HAP-1 (cell line): ENCODE measurements at regions not wholly inside any gene's neighbourhood (a gene's known extent, or its start where the extent isn't known, plus 50 kb on each side); places are given as distances from the start of the nearest gene placed in this dataset.

ENCODE experiments used
- DNase-seq, 2 experiments: peaks; one replicate each; pipeline ENCODE4 v3.0.0-alpha.2; 2016 to 2020; ENCODE audit warnings: low spot score in 2 of 2
- H3K27me3 ChIP-seq: fragments of 250-450 bp; sonication (Bioruptor Pico); 2 replicates; pipeline ENCODE4 v1.5.1; 2020; ENCODE audit warnings: low read depth, mild to moderate bottlenecking, moderate library complexity
- H3K36me3 ChIP-seq: fragments of 250-450 bp; sonication (Bioruptor Pico); replicated peaks from 2 replicates; pipeline ENCODE4 v1.5.1; 2020; ENCODE audit warnings: mild to moderate bottlenecking
- H3K4me1 ChIP-seq: fragments of 250-450 bp; sonication (Bioruptor Pico); 2 replicates; pipeline ENCODE4 v1.5.1; 2020; ENCODE audit warnings: mild to moderate bottlenecking
- H3K4me3 ChIP-seq: fragments of 250-450 bp; sonication (Bioruptor Pico); 2 replicates; pipeline ENCODE4 v1.5.1; 2020; ENCODE audit warnings: mild to moderate bottlenecking, moderate library complexity
- H3K9me3 ChIP-seq: fragments of 250-450 bp; sonication (Bioruptor Pico); 2 replicates; pipeline ENCODE4 v1.5.1; 2020; ENCODE audit warnings: mild to moderate bottlenecking, moderate library complexity
- in situ Hi-C: fragments of 300-500 bp; cut with MboI; formaldehyde crosslinking; loops from 3 replicates; pipeline ENCODE4 v1.14.3; 2020; ENCODE audit warnings: low sequenced_read_pairs, inconsistent platforms, mixed read lengths

- no peaks in the 10 kb centered on the region for H3K9me3 ChIP-seq
- H3K4me3 ChIP-seq = no peak overlapping the region
- no peaks in the 10 kb centered on the region for H3K4me1 ChIP-seq
- in situ Hi-C loops = no loop called here
- H3K36me3 ChIP-seq = no peaks in the 10 kb centered on the region
- no peak for DNase-seq
- no peaks in the 10 kb centered on the region for H3K27me3 ChIP-seq
Observed at GRCh38 chr9:1261266-1261665, 211.1 kb downstream of the DMRT2 start.

- in situ Hi-C loops = no loop called here
- DNase-seq = no peak
- Histone ChIP-seq H3K36me3 (no peaks in the 10 kb centered on the region), H3K4me1 (no peaks in the 10 kb centered on the region), H3K27me3 (no peaks in the 10 kb centered on the region), H3K9me3 (no peaks in the 10 kb centered on the region), H3K4me3 (no peak overlapping the region)
Observed at GRCh38 chr9:1261879-1262766, 212.0 kb downstream of the DMRT2 start.

- Histone ChIP-seq H3K9me3 (no peaks in the 10 kb centered on the region), H3K4me1 (no peaks in the 10 kb centered on the region), H3K4me3 (no peak overlapping the region), H3K36me3 (no peaks in the 10 kb centered on the region), H3K27me3 (no peaks in the 10 kb centered on the region)
- no peak for DNase-seq
- in situ Hi-C loops = no loop called here
Observed at GRCh38 chr9:1267141-1267570, 217.0 kb downstream of the DMRT2 start.

GRCh38 chr9:1267581-1267980 lies 217.4 kb downstream of the DMRT2 start:
- no peak for DNase-seq
- in situ Hi-C loops = no loop called here
- Histone ChIP-seq H3K27me3 (no peaks in the 10 kb centered on the region), H3K9me3 (no peaks in the 10 kb centered on the region), H3K4me3 (no peak overlapping the region), H3K36me3 (no peaks in the 10 kb centered on the region), H3K4me1 (no peaks in the 10 kb centered on the region)

- Histone ChIP-seq H3K4me1 (no peaks in the 10 kb centered on the region), H3K9me3 (no peaks in the 10 kb centered on the region), H3K36me3 (no peaks in the 10 kb centered on the region), H3K4me3 (no peak overlapping the region), H3K27me3 (no peaks in the 10 kb centered on the region)
- in situ Hi-C loops = no loop called here
- no peak for DNase-seq
Observed at GRCh38 chr9:1269533-1270315, 219.6 kb downstream of the DMRT2 start.

- no peaks in the 10 kb centered on the region for H3K27me3 ChIP-seq
- no peak overlapping the region for H3K4me3 ChIP-seq
- no peaks in the 10 kb centered on the region for H3K4me1 ChIP-seq
- H3K9me3 ChIP-seq = no peaks in the 10 kb centered on the region
- no peaks in the 10 kb centered on the region for H3K36me3 ChIP-seq
- DNase-seq = no peak
- in situ Hi-C loops = no loop called here
Observed at GRCh38 chr9:1271367-1271766, 221.2 kb downstream of the DMRT2 start.

GRCh38 chr9:1271786-1272185 lies 221.6 kb downstream of the DMRT2 start:
- no peak for DNase-seq
- Histone ChIP-seq H3K36me3 (no peaks in the 10 kb centered on the region), H3K9me3 (no peaks in the 10 kb centered on the region), H3K27me3 (no peaks in the 10 kb centered on the region), H3K4me1 (no peaks in the 10 kb centered on the region), H3K4me3 (no peak overlapping the region)
- in situ Hi-C loops = no loop called here

- in situ Hi-C loops = no loop called here
- H3K9me3 ChIP-seq = no peaks in the 10 kb centered on the region
- DNase-seq = no peak
- H3K27me3 ChIP-seq = no peaks in the 10 kb centered on the region
- no peaks in the 10 kb centered on the region for H3K4me1 ChIP-seq
- no peak overlapping the region for H3K4me3 ChIP-seq
- no peaks in the 10 kb centered on the region for H3K36me3 ChIP-seq
Observed at GRCh38 chr9:1272488-1272887, 222.3 kb downstream of the DMRT2 start.

- no peaks in the 10 kb centered on the region for H3K27me3 ChIP-seq
- DNase-seq = no peak
- in situ Hi-C loops = no loop called here
- no peaks in the 10 kb centered on the region for H3K4me1 ChIP-seq
- no peak overlapping the region for H3K4me3 ChIP-seq
- H3K9me3 ChIP-seq = no peaks in the 10 kb centered on the region
- H3K36me3 ChIP-seq = no peaks in the 10 kb centered on the region
Observed at GRCh38 chr9:1273859-1274258, 223.7 kb downstream of the DMRT2 start.

- H3K4me3 ChIP-seq = no peak overlapping the region
- no peaks in the 10 kb centered on the region for H3K4me1 ChIP-seq
- H3K9me3 ChIP-seq = no peaks in the 10 kb centered on the region
- no peaks in the 10 kb centered on the region for H3K27me3 ChIP-seq
- in situ Hi-C loops = no loop called here
- H3K36me3 ChIP-seq = no peaks in the 10 kb centered on the region
- DNase-seq = no peak
Observed at GRCh38 chr9:1274334-1274733, 224.2 kb downstream of the DMRT2 start.

- in situ Hi-C loops = no loop called here
- H3K27me3 ChIP-seq = no peaks in the 10 kb centered on the region
Observed at GRCh38 chr9:1276474-1276873, 226.3 kb downstream of the DMRT2 start.

GRCh38 chr9:1284727-1285126 lies 234.6 kb downstream of the DMRT2 start:
- Histone ChIP-seq H3K27me3 (no peaks in the 10 kb centered on the region), H3K4me1 (no peaks in the 10 kb centered on the region), H3K9me3 (no peaks in the 10 kb centered on the region), H3K4me3 (no peak overlapping the region), H3K36me3 (no peaks in the 10 kb centered on the region)
- in situ Hi-C loops = no loop called here
- DNase-seq = no peak

More at GRCh38 chr9:1276474-1276873, 226.3 kb downstream of the DMRT2 start:
- no peak for DNase-seq
- H3K9me3 ChIP-seq = no peaks in the 10 kb centered on the region
- no peak overlapping the region for H3K4me3 ChIP-seq
- H3K4me1 ChIP-seq = no peaks in the 10 kb centered on the region
- no peaks in the 10 kb centered on the region for H3K36me3 ChIP-seq

GRCh38 chr9:1285526-1285925 lies 235.4 kb downstream of the DMRT2 start:
- in situ Hi-C loops = no loop called here
- no peaks in the 10 kb centered on the region for H3K4me1 ChIP-seq
- no peaks in the 10 kb centered on the region for H3K36me3 ChIP-seq
- no peaks in the 10 kb centered on the region for H3K9me3 ChIP-seq
- H3K27me3 ChIP-seq = no peaks in the 10 kb centered on the region
- no peak overlapping the region for H3K4me3 ChIP-seq
- no peak for DNase-seq

GRCh38 chr9:1292384-1292783 lies 242.2 kb downstream of the DMRT2 start:
- Histone ChIP-seq H3K9me3 (no peaks in the 10 kb centered on the region), H3K27me3 (no peaks in the 10 kb centered on the region), H3K4me3 (no peak overlapping the region), H3K4me1 (no peaks in the 10 kb centered on the region), H3K36me3 (no peaks in the 10 kb centered on the region)
- in situ Hi-C loops = no loop called here
- DNase-seq = no peak
